T-helper 1 cell treated with Interleukin-12 subunit alpha and Interleukin-12 subunit beta and Interleukin-4 antibody, amounts not matched to agents 30 μg/mL and 1 μg/mL, for 36 hours (primary cell): ENCODE measurements at regions not wholly inside any gene's neighbourhood (a gene's known extent, or its start where the extent isn't known, plus 50 kb on each side); places are given as distances from the start of the nearest gene placed in this dataset.

Source experiments
- H3K27ac Mint-ChIP-seq: one replicate; pipeline ENCODE4 v1.8.0; 2021; ENCODE audit warnings: mild to moderate bottlenecking, mixed read lengths
- H3K27me3 Mint-ChIP-seq: one replicate; pipeline ENCODE4 v1.8.0; 2021; ENCODE audit warnings: low read depth, mixed read lengths
- H3K36me3 Mint-ChIP-seq: one replicate; pipeline ENCODE4 v1.8.0; 2021; ENCODE audit warnings: low read depth, mixed read lengths
- H3K4me1 Mint-ChIP-seq: one replicate; pipeline ENCODE4 v1.8.0; 2021; ENCODE audit warnings: low read depth, mixed read lengths
- H3K4me3 Mint-ChIP-seq: one replicate; pipeline ENCODE4 v1.8.0; 2021; ENCODE audit warnings: mild to moderate bottlenecking, moderate library complexity, mixed read lengths
- H3K9me3 Mint-ChIP-seq: one replicate; pipeline ENCODE4 v1.8.0; 2021; ENCODE audit warnings: mixed read lengths

DNA sequence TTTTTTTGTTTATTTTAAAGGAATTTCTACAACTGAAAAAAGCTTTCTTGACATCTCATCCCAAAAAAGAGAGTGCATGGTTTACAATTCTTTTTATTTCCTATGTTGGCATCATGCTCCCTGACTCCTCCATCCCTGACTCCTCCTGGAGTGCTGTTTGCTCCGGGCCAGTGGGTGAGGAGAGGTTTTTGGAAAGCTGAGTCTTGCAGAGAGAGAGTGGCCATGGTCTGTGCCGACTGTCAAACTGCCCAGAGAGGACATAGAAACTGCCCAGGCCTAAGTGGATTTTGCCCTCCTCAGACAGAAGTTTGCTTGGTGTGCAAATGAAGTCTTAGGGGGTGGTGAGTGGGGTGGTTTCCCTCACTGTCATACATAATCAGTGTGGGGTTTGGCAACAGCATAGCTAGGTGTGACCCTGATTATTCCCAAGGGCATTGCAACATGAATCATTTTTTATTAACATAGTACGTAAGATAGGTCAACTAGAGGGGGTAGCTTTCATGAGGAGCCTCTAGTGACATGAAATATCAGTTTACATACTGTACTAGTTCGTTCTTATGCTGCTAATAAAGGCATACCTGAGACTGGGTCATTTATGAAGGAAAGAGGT is 179.8 kb upstream of the UBL3 start:
- H3K9me3 Mint-ChIP-seq: no peaks in the 10 kb centered on the region
- peaks cover 8% of the 10 kb centered on the region for H3K27me3 Mint-ChIP-seq
- no peak overlapping the region for H3K27ac Mint-ChIP-seq
- no peaks in the 10 kb centered on the region for H3K4me1 Mint-ChIP-seq
- H3K4me3 Mint-ChIP-seq: no peak overlapping the region
- H3K36me3 Mint-ChIP-seq: no peaks in the 10 kb centered on the region

DNA sequence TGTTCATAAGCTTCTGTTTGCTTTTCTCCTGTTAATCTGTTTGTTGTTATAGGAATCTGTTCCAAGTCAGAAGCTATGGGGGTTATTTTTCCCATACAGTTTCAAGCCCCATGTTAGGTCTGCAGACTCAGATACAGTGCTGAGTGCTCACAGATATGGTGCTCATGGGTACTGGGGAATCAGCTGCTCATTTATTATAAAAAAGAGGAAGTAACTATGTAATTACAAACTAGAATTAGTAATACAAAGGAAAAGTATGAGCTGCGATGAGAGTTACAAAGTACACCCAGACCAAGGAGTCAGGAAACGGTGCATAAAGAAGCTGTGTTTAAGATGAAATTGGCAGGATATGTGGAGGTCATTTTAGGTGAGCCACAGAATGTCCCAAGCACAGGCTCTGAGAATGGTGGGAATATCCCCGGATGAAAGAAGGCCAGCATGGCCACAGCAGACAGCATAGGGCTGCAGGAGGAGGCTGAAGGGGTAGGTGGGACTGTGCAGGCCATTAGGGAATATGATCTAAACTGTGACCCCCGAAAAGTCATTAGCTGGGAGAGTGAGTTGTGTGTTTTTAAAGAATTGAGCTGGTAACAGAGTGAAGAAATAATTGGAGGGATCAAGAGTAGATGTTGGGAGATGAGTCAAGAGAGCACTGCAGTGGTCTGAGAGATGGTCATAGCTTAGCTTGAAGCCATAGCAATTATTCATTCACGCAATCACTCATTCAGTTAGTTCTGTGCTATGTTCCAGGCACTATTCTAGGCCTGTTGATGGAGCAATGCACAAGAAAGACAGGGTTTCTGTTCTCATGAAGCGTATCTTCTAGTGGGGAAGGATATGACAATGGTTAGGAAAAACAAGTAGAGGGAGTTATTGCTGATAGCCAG is 177.4 kb upstream of the UBL3 start:
- no peaks in the 10 kb centered on the region for H3K4me1 Mint-ChIP-seq
- no peaks in the 10 kb centered on the region for H3K36me3 Mint-ChIP-seq
- H3K27me3 Mint-ChIP-seq: no peaks in the 10 kb centered on the region
- no peaks in the 10 kb centered on the region for H3K9me3 Mint-ChIP-seq
- no peak overlapping the region for H3K4me3 Mint-ChIP-seq
- no peak overlapping the region for H3K27ac Mint-ChIP-seq

DNA sequence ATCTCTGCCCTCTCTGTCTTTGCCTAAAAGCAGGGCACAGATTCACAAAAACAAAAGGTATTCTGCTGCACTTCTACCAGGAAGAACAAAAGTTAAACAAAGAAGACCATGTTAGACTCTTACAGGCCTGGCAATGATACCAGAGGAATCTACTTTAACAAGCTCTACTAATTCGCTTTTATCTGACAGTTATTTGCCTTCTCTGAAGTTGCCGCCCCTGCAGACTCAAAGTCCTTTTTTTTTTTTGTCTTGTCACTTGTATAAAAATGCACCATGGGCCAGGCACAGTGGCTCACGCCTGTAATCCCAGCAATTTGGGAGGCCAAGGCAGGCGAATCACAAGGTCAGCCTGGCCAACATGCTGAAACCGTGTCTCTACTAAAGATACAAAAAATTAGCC is 176.5 kb upstream of the UBL3 start:
- H3K4me1 Mint-ChIP-seq: no peaks in the 10 kb centered on the region
- H3K27ac Mint-ChIP-seq: no peak overlapping the region
- no peak overlapping the region for H3K4me3 Mint-ChIP-seq
- H3K9me3 Mint-ChIP-seq: no peaks in the 10 kb centered on the region
- no peaks in the 10 kb centered on the region for H3K36me3 Mint-ChIP-seq
- no peaks in the 10 kb centered on the region for H3K27me3 Mint-ChIP-seq

DNA sequence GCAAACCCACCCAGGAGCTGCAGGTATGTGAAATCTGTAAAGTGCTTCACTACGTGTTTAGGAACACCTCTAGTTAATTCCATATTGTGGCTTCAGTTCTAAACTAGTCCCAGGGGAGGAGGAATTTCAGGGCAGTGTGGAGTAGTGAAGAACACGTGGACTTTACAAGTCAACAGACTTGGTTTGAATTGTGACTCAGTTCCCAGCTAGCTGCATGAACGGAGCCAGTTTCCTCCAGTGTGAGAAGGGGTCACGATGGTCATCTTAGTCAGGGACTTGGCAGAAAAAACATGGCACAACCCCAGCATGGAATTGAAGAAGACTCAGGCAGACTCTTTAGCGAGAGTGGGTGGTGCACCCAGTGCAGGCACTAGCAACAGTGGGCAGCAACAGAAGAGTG is 175.7 kb upstream of the UBL3 start:
- Mint-ChIP-seq H3K27ac (no peak overlapping the region), H3K9me3 (no peaks in the 10 kb centered on the region), H3K36me3 (no peaks in the 10 kb centered on the region), H3K27me3 (peaks cover 4% of the 10 kb centered on the region), H3K4me3 (no peak overlapping the region), H3K4me1 (no peaks in the 10 kb centered on the region)

DNA sequence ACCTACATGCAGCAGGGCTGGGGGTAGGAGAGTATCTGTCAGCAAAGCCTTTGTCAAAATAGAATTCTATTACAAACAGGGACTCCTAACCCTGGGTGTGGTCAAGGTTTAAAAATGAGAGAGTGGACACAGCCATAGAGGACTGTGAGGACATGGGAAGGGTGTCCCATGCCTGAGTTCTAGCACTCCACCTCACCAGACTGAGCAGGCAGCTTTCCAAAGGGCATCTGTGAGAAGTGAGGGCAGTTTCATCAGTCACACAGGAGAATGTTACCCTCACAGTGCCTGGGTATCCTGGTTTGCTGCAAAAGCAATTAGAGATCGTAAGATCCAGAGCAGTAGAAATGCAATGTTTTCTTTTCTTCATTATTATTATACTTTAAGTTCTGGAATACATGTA is 174.9 kb upstream of the UBL3 start:
- Mint-ChIP-seq H3K9me3 (no peaks in the 10 kb centered on the region), H3K36me3 (no peaks in the 10 kb centered on the region), H3K27ac (no peak overlapping the region), H3K4me1 (no peaks in the 10 kb centered on the region), H3K4me3 (no peak overlapping the region), H3K27me3 (peaks cover 5% of the 10 kb centered on the region)

DNA sequence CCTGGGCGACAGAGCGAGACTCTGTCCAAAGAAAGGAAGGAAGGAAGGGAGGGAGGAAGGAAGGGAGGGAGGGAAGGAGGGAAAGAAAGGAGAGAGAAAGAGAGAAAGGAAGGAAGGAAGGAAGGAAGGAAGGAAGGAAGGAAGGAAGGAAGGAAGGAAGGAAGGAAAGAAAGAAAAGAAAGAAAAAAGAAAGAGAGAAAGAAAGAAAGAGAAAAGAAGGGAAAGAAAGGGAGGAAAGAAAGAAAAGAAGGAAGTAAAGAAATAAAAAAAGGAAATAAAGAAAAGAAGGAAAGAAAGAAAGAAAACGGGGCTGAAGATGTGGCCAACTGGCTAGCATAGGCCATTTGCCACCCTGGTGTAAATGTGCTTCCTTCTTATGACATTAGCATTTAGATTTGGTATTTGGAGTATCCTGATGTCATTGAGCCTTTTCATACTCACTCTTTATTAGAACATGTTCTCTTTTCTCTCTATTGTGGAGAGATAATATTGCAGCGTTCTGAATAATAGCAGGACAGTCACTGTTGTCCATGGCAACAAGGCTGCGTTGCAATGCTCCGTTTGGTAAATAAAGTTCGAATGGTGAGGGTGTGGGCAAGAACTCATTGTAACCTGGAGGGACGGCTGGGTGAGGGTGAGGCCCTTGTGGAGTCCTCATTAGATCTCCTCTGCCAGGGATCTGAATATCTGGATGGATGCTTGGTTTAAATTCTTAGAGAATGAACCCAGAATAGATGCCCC is 173.9 kb upstream of the UBL3 start:
- no peaks in the 10 kb centered on the region for H3K36me3 Mint-ChIP-seq
- H3K9me3 Mint-ChIP-seq: no peaks in the 10 kb centered on the region
- peaks cover 5% of the 10 kb centered on the region for H3K27me3 Mint-ChIP-seq
- H3K4me3 Mint-ChIP-seq: no peak overlapping the region
- no peaks in the 10 kb centered on the region for H3K4me1 Mint-ChIP-seq
- no peak overlapping the region for H3K27ac Mint-ChIP-seq

DNA sequence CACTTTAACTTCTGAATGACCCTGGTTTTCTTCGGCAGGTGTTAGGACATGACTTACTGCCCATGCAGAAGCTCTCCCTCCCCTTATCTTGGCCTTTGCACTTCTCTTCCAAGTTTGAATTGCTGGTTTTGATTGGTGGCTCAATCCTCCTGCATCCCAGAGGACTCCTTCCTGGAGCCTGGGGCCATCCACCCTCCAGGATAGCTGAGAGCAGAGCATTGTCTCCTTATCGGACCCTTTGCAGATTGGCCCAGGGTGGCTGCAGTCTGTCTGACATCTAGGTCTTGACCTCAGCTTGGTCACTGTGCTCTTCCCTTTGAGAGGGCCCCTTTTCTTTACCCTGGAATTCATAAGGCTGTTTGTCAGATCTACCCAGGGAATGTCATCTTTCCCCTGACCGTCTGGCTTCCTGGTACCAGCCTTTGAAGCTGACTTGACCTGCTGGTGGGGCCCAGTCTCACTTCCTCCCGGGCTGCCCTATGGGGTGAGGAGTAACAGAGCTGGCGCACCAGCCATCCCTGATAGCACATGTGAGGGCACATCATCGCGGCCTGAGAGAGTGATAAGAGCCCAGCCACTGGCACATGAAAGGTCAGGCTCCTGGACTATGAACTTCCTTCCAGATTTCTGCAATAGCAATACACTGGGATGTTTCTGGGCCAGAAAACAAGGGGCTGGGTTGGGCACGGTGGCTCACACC is 172.9 kb upstream of the UBL3 start:
- no peaks in the 10 kb centered on the region for H3K4me1 Mint-ChIP-seq
- H3K27me3 Mint-ChIP-seq: peaks cover 5% of the 10 kb centered on the region
- H3K36me3 Mint-ChIP-seq: no peaks in the 10 kb centered on the region
- no peak overlapping the region for H3K27ac Mint-ChIP-seq
- H3K9me3 Mint-ChIP-seq: no peaks in the 10 kb centered on the region
- no peak overlapping the region for H3K4me3 Mint-ChIP-seq

DNA sequence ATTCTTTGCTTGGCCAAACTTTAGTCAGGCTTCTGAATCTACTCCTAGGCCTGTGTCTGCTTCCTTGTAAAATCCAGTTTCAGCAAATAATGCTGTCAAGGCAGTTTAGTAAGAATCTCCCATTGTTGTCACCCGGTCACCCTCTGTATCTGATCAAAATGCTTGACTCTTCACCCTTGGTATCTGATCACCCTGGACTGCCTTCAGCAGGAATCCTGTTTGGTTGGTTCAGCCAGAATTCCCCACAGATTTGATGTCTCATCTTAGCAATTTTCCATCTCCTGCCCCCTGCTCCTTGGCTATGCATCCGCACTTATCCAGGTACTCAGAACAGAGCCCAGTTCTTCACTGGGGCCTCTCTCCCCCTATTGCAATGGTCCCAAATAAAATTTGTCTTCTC is 172.4 kb upstream of the UBL3 start:
- H3K36me3 Mint-ChIP-seq: no peaks in the 10 kb centered on the region
- no peak overlapping the region for H3K4me3 Mint-ChIP-seq
- no peaks in the 10 kb centered on the region for H3K4me1 Mint-ChIP-seq
- H3K27me3 Mint-ChIP-seq: peaks cover 6% of the 10 kb centered on the region
- H3K27ac Mint-ChIP-seq: no peak overlapping the region
- no peaks in the 10 kb centered on the region for H3K9me3 Mint-ChIP-seq

DNA sequence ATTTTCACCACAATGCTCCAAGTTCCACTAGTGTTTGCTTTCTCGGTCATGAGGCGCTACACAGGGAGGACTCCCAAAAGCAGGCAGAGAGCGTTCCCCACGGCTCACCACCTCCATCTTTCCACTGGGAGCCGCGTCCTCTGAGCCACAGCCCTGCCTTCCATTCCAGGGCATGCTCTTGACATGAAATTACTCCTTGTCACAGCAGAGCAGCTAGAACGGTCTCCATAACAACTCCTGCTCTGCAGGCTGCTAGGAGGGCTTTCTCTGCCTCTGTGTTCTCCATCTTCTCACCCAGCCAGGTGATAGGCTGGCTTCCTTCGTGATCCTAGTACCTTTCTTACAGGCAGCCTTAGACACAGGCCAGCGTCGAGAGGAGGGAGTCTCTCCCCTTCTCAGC is 171.8 kb upstream of the UBL3 start:
- Mint-ChIP-seq H3K27me3 (peaks cover 11% of the 10 kb centered on the region), H3K9me3 (no peaks in the 10 kb centered on the region), H3K27ac (no peak overlapping the region), H3K36me3 (no peaks in the 10 kb centered on the region), H3K4me1 (no peaks in the 10 kb centered on the region), H3K4me3 (no peak overlapping the region)

DNA sequence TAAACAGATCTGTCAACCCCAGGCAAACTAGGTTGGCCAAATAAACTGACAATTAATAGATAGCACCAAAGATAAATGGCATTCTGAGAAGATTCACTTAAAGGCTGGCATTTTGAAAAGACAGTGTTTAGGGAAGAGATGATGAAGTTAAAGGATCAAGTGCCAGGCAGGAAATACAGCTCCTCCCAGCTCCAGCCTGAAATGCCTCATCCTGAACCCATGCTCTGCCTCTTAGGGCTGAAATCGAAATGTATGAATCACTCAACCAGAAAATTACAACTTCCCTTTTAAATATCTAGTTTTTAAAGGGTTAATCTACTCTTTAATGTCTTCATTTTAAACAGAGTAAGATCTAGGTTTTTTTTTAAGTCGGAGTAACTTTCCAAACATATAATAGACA is 171.2 kb upstream of the UBL3 start:
- no peaks in the 10 kb centered on the region for H3K4me1 Mint-ChIP-seq
- H3K4me3 Mint-ChIP-seq: no peak overlapping the region
- peaks cover 11% of the 10 kb centered on the region for H3K27me3 Mint-ChIP-seq
- no peak overlapping the region for H3K27ac Mint-ChIP-seq
- H3K9me3 Mint-ChIP-seq: no peaks in the 10 kb centered on the region
- H3K36me3 Mint-ChIP-seq: no peaks in the 10 kb centered on the region

DNA sequence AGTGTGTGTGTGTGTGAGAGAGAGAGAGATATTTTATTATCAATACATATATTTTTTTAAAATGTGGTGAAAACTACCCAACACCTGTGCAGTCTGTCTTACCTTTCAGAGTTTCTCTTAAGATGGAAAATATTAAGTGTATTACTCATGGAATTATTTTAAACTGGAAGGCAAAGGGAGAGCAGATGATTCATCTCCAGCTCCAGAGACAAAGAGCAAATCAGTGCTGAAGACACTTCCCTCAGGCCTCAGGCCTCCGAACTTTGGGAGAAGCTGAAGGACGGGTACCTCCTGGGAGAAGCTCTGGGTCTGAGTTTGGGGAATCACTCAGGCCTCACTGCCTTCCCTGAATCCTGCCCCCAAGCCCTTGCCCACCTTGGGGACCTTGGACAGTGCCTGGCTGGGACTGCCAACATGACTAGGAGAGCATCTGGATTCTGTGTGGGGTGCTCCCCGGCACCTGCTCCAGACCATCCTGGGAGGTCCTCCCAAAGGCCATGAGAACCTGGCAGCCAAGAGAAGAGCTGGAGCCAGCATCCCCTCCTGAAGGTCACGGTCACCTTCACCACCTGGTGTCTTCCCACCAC is 170.4 kb upstream of the UBL3 start:
- Mint-ChIP-seq H3K27ac (no peak overlapping the region), H3K4me1 (no peaks in the 10 kb centered on the region), H3K4me3 (no peak overlapping the region), H3K27me3 (peaks cover 13% of the 10 kb centered on the region), H3K9me3 (no peaks in the 10 kb centered on the region), H3K36me3 (no peaks in the 10 kb centered on the region)

DNA sequence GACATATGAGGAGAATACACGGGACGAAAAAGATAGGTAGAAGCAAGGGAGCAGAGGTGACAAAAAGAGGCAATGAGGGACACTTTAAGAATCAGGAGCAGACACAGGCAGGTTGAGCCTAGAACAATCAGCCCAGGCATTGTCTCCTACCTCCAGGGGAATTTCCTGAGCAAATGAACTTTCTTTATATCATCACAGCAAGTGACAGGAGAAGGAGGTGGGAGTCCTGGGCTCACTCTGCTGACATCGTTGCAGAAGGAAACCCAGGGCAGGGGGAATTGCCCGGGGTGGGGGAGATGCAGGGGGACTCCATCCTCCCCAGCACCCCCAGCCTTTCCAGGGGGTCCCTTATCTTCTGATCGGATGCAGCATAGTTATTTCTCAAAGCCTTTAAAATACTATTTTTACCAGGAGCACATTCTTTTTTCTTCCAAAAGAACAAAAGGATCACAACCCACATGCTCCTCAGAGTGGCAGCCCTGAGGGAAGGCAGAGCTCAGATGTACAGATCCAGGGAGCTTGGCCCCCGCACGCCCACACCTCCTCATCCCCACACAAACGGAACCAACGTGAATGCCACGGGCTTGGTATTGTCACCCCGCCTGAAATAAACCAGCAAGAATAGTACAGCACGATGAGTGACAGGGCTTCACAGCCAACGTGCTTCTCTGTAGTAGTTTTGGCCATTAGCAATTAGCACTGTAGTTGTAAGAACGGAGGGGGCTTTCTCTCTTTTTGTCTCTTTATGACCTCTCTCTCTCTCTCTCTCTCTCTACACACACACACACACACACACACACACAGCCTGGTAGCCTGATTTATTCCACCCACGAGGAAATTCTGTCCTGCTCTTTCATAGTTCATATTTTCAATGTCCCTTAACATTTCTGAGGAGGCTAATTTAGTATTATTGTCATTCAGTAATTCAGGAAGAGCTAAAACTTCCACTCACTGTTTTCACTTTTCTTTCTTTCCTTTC is 169.5 kb upstream of the UBL3 start:
- H3K9me3 Mint-ChIP-seq: no peaks in the 10 kb centered on the region
- peaks cover 19% of the 10 kb centered on the region for H3K27me3 Mint-ChIP-seq
- no peaks in the 10 kb centered on the region for H3K36me3 Mint-ChIP-seq
- H3K27ac Mint-ChIP-seq: no peak overlapping the region
- no peaks in the 10 kb centered on the region for H3K4me1 Mint-ChIP-seq
- no peak overlapping the region for H3K4me3 Mint-ChIP-seq

DNA sequence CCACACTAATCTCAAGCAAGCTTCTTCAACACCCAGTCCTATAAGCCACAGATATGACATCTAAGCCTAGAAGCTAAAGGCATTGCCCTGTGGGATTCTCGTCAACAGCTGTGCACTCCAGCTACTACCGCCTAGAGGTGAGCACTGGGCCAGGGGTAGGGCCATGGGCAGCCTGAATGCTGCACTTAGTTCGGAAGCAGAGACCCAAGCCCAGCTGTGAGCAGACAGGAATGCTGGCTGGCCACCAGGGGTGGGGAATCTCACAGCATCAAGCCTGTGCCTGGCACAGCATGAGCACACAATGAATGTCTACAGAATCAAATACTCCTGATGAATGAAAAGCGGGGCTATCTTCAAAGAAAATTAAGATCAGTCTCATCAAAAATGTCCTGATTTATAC is 167.5 kb upstream of the UBL3 start:
- H3K27me3 Mint-ChIP-seq: peaks cover 29% of the 10 kb centered on the region

More for the DNA sequence above, 167.5 kb upstream of the UBL3 start:
- Mint-ChIP-seq H3K27ac (no peak overlapping the region), H3K36me3 (no peaks in the 10 kb centered on the region), H3K4me1 (no peaks in the 10 kb centered on the region), H3K4me3 (no peak overlapping the region), H3K9me3 (no peaks in the 10 kb centered on the region)
